T-helper 1 cell treated with Interleukin-12 subunit alpha and Interleukin-12 subunit beta and Interleukin-4 antibody, amounts not matched to agents 30 μg/mL and 1 μg/mL, for 36 hours (primary cell): ENCODE measurements at regions not wholly inside any gene's neighbourhood (a gene's known extent, or its start where the extent isn't known, plus 50 kb on each side); places are given as distances from the start of the nearest gene placed in this dataset.

Source experiments
- H3K27ac Mint-ChIP-seq: one replicate; pipeline ENCODE4 v1.8.0; 2021; ENCODE audit warnings: mild to moderate bottlenecking, mixed read lengths
- H3K27me3 Mint-ChIP-seq: one replicate; pipeline ENCODE4 v1.8.0; 2021; ENCODE audit warnings: low read depth, mixed read lengths
- H3K36me3 Mint-ChIP-seq: one replicate; pipeline ENCODE4 v1.8.0; 2021; ENCODE audit warnings: low read depth, mixed read lengths
- H3K4me1 Mint-ChIP-seq: one replicate; pipeline ENCODE4 v1.8.0; 2021; ENCODE audit warnings: low read depth, mixed read lengths
- H3K4me3 Mint-ChIP-seq: one replicate; pipeline ENCODE4 v1.8.0; 2021; ENCODE audit warnings: mild to moderate bottlenecking, moderate library complexity, mixed read lengths
- H3K9me3 Mint-ChIP-seq: one replicate; pipeline ENCODE4 v1.8.0; 2021; ENCODE audit warnings: mixed read lengths

DNA sequence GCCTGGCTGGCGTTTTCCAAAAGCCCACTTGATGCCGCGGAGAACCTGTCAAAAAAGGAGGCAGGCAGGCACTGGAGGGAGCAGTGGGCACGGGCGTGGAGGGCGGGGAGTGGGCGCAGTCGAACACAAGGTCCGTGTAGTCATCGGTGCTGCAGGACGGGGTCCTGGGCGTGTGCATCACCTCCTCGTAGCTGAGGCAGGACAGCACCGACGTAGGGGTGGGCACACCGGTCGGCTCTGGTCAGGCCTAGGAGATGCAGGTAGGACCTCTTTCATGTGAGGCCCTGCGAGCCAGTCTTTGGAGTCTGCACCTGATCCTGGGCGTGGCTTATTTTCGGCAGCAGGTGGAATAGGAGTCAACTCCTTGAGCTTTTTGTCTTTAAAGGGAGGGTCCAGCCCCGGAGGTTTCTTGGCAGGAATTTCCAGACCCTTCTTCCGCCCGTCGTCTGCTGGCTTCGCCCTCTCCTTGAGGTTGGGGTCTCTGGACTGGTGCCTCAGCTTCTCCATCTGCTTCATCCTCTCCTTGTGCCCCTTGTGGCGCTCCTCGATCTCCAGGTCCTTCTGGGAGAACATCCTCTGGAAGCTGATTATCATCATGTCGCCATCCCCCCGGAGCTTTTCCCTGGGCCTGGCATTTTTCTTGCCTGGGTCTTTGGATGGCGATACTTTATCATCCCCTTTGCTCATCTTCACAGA, 892.5 kb upstream of the LRRTM1 start:
- peaks cover 17% of the 10 kb centered on the region for H3K9me3 Mint-ChIP-seq
- H3K4me1 Mint-ChIP-seq, result no peaks in the 10 kb centered on the region
- H3K27ac Mint-ChIP-seq, result no peak overlapping the region
- no peak overlapping the region for H3K4me3 Mint-ChIP-seq
- no peaks in the 10 kb centered on the region for H3K36me3 Mint-ChIP-seq
- H3K27me3 Mint-ChIP-seq, result no peaks in the 10 kb centered on the region

DNA sequence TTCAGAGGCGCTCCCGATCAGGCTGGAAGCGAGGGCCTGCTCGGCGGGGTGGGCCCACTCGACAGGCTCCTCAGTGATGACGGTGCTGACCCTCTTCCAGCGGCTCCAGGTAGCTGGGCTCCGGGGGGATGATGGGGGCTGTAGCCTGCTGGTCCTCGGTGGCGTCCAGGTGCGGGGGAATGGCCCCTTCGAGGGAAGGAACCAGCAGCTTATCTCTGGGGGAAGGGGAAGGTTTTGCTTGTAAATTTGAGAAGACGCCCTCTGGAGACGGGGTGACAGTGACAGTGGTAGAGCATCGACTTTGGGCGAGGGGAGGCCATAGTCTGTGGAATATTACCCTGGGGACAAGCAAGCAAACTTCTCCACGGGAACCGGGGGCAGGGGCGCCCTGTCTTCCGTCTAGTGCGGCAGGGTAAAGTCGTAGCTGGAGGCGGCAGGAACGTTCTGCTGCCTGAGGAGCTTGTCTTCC, 891.9 kb upstream of the LRRTM1 start:
- H3K27me3 Mint-ChIP-seq, result no peaks in the 10 kb centered on the region
- H3K9me3 Mint-ChIP-seq, result peaks cover 19% of the 10 kb centered on the region
- no peak overlapping the region for H3K27ac Mint-ChIP-seq
- no peaks in the 10 kb centered on the region for H3K36me3 Mint-ChIP-seq
- H3K4me3 Mint-ChIP-seq, result no peak overlapping the region
- no peaks in the 10 kb centered on the region for H3K4me1 Mint-ChIP-seq

DNA sequence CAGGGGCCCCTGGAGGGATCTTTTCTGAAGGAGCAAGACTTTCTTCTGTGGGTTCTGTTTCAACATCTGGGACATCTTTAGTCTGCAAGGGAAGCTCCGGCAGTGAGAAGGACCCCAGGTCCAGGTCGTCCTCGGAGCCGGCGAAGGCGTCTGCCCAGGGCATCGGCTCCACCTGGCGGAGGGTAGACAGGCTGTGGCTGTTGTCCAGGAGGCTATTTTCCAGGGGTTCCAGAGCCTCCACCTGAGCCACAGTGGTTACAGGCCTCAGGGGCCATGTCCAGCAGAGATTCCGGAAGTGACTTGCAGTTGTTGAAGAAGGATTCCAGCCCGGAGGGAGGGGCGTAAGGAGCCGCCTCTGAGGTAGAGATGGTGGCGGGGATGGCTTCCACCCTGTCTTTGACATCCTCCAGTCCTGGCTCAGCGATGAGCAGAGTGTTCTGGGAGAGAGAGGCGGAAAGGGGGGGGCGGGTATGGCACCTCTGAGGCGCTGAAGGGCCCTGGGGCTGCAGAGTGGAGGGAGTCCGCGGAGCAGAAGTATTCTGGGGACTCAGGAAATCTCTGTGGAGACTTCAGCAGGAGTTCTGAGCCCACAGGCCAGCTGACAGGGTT, 891.3 kb upstream of the LRRTM1 start:
- Mint-ChIP-seq H3K9me3 (peaks cover 19% of the 10 kb centered on the region), H3K4me3 (no peak overlapping the region), H3K36me3 (no peaks in the 10 kb centered on the region), H3K27me3 (no peaks in the 10 kb centered on the region), H3K27ac (no peak overlapping the region), H3K4me1 (no peaks in the 10 kb centered on the region)

DNA sequence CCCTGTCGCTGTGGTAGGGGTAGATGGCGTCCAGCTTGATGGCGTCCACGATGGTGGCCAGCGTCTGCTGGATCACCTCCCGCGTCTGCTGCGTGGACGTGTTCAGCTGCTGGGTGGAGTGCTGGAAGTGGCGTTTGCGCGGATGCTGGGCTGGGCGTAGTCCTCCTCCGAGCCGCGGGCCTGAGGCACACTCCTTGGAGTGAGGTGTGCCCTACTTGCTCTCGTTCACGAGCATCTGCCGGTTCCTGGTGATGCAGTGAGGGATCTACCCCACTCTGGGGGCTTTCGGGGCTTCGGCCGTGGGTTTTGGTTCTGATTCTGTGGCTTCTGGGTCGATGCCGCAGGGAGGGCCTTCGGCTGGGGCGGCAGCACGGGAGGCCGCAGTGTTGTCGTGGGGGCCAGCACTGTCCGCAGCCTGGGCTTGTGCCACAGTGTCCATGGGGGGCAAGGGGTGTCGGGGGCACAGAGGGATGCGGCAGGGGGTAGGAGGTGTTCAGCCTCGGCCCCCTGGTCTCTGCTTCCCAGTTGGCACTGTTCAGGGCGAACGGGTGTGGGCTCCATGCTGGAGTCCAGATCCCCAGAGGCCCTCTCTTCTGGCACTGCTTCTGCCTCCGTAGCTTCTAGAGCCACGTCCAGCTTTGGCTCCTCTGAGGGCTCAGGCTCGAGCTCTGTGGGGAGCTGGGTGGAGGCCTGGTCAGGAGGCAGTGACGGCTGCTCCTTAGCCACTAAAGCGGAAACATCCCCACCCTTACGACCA, 890.6 kb upstream of the LRRTM1 start:
- Mint-ChIP-seq H3K36me3 (no peaks in the 10 kb centered on the region), H3K27ac (no peak overlapping the region)

DNA sequence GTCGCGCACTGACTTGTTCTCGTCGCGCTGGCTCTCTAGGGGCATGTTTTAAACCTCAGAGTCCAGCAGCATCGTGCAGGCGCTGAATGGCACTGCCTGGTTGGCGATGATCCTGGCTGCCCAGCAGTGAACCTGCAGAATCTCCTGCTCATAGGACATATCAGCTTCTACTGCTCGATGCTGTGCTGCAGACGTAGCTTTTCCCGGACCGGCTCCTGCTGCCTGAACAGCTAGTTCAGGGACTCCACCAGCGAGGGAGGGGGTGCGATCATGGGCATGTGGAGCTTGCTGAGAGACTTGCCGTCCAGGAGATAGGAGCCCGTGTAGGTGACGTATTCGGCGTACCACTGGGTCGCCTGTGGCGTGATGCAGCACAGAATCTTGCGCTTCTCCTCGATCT, 890.0 kb upstream of the LRRTM1 start:
- Mint-ChIP-seq H3K27ac (no peak overlapping the region), H3K4me3 (no peak overlapping the region)

More for the DNA sequence above, 890.6 kb upstream of the LRRTM1 start:
- no peaks in the 10 kb centered on the region for H3K27me3 Mint-ChIP-seq
- no peaks in the 10 kb centered on the region for H3K4me1 Mint-ChIP-seq
- H3K9me3 Mint-ChIP-seq, result peaks cover 23% of the 10 kb centered on the region
- H3K4me3 Mint-ChIP-seq, result no peak overlapping the region

DNA sequence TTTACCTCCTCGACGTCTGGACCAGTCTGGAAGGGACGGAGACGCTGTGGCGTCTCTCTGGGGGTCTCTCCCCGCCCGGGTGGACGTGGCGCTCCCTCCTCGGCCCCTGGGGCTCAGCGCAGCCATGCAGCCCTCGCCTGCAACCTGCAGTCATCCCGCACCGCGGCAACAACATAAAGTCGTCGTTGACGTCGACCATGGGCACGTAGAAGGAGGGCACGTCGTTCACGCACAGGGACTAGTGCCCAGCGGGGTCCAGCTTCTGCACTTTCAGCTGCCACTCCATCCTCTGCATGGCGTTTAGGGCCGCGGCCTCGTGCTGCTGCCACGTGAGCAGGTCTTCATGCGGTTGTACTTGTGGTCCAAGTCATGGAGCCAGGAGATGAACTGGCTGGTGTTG, 889.6 kb upstream of the LRRTM1 start:
- Mint-ChIP-seq H3K9me3 (peaks cover 23% of the 10 kb centered on the region), H3K4me3 (no peak overlapping the region), H3K4me1 (no peaks in the 10 kb centered on the region), H3K27me3 (no peaks in the 10 kb centered on the region), H3K36me3 (no peaks in the 10 kb centered on the region), H3K27ac (no peak overlapping the region)

More for the DNA sequence above, 890.0 kb upstream of the LRRTM1 start:
- no peaks in the 10 kb centered on the region for H3K4me1 Mint-ChIP-seq
- H3K9me3 Mint-ChIP-seq, result peaks cover 23% of the 10 kb centered on the region
- no peaks in the 10 kb centered on the region for H3K36me3 Mint-ChIP-seq
- no peaks in the 10 kb centered on the region for H3K27me3 Mint-ChIP-seq

DNA sequence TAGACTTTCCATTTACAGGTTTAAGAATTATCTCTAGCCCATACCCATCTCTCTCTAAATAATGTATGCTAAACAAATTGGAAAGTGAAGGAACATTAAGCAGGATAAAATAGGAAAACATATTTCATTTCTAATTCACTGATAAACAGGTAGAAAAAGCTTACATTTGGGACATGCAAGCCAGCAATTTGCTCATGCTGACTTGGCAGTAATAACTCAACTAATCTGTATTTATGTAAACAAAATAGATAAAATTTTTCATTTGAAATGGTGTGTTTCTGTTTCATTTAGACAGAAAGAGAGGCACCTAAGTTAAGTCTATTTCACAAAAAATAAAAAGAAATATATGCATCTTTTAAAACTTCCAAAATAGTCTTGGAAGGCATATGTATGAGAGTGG, 877.3 kb upstream of the LRRTM1 start:
- Mint-ChIP-seq H3K4me1 (no peaks in the 10 kb centered on the region), H3K4me3 (no peak overlapping the region), H3K27ac (no peak overlapping the region), H3K9me3 (peaks cover 15% of the 10 kb centered on the region), H3K36me3 (no peaks in the 10 kb centered on the region), H3K27me3 (no peaks in the 10 kb centered on the region)

DNA sequence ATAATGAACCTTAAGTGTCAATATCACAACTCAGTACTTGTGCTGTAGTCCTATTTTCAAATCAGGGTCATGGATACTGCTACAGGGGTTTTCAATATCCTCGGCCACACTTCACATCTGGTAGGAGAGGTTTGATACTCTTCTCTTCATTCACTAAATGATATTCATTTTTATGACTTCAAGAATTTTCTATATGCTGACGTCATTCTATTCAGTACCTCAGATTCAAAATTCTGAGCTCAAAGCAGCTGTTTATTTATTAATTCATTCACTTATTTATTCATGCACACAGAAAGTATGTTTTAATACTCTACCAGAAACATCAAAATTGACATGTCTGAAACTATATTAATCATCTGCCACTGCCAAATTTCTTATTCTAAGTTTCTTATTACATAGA, 866.9 kb upstream of the LRRTM1 start:
- Mint-ChIP-seq H3K27me3 (no peaks in the 10 kb centered on the region), H3K36me3 (no peaks in the 10 kb centered on the region), H3K9me3 (peaks cover 28% of the 10 kb centered on the region), H3K4me3 (no peak overlapping the region), H3K27ac (no peak overlapping the region), H3K4me1 (no peaks in the 10 kb centered on the region)

DNA sequence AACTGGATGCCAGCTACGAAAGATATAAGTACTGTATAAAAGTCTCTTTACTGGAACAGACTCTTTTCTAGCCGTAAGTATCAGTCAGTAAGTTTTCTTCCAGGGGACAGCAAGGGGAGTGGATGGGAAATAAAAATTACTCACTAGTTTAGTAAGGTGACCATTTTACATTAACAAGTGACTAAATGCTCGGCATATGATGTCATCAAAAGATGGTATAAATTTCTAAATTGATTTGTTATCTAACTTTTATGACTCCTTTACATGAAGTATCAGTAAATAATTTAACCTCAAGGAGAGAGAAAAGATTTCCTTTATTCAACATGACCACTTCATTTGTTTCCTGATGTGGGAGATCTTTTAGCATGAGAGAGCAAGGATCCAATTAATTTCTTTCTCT, 859.0 kb upstream of the LRRTM1 start:
- Mint-ChIP-seq H3K27ac (no peak overlapping the region), H3K9me3 (peaks cover 16% of the 10 kb centered on the region), H3K4me3 (no peak overlapping the region), H3K4me1 (no peaks in the 10 kb centered on the region), H3K36me3 (no peaks in the 10 kb centered on the region), H3K27me3 (no peaks in the 10 kb centered on the region)

DNA sequence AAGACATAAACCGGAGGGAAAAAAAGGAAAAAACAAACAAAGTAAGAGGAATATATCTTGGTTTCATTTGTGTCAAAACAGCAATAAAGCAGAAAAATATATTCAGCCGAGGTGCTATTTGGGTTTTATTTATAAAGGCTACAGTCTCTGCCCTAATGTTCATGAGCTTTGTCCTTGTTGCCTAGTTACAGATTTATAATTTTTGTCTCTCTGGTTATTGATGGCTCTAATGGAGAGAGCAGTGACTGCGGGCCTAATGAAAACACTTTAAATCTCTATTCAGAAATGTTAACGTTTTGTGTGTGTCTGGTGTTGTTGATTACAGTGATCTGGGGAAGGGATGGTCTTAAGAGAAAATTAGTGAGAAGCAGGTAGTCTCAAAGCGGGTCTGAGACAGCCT, 854.0 kb upstream of the LRRTM1 start:
- H3K27me3 Mint-ChIP-seq, result no peaks in the 10 kb centered on the region
- H3K4me3 Mint-ChIP-seq, result no peak overlapping the region
- H3K36me3 Mint-ChIP-seq, result no peaks in the 10 kb centered on the region
- no peak overlapping the region for H3K27ac Mint-ChIP-seq
- H3K9me3 Mint-ChIP-seq, result peaks cover 21% of the 10 kb centered on the region
- H3K4me1 Mint-ChIP-seq, result no peaks in the 10 kb centered on the region

DNA sequence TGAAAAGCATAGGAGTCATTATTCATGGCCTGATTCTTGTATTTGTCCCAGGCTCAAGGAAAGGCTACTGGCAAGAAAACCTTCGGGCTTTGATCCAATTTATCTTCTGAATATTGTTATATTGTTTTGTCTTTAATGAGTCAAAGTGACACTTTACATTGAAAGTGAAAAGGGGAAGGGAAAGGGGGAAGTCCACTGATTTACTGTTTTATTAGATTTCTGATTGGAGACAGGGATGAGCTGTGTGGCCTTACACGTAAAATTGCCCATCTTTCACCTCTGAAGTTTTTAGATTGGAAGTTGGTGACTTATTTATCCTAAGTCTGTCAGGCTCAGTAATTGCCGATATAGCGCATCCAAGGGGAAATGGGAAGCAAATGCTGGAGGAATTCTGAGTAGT, 843.8 kb upstream of the LRRTM1 start:
- Mint-ChIP-seq H3K9me3 (peaks cover 36% of the 10 kb centered on the region), H3K4me3 (no peak overlapping the region), H3K4me1 (no peaks in the 10 kb centered on the region), H3K27ac (no peak overlapping the region), H3K27me3 (no peaks in the 10 kb centered on the region), H3K36me3 (no peaks in the 10 kb centered on the region)

DNA sequence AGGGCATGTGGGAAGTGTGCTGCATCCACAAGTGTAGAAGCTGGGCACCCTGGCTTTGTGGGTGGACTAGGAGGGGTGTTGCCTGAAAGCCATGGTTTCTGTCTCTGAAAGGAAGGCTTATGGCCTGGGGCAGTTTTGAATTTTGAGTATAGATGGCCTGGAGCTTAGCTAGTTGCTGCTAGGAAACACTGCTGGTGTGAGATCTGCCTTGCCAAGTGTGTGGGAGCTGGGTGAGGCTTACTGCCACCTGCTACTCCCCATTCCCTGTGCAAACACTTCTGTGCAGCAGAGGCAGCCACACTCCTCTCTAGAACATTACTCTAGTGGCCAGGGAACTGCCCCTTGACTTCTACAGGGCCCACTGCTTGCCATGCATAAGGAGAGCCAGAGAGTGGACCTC, 831.7 kb upstream of the LRRTM1 start:
- Mint-ChIP-seq H3K36me3 (no peaks in the 10 kb centered on the region), H3K27ac (no peak overlapping the region), H3K27me3 (no peaks in the 10 kb centered on the region), H3K9me3 (no peaks in the 10 kb centered on the region), H3K4me1 (no peaks in the 10 kb centered on the region), H3K4me3 (no peak overlapping the region)

DNA sequence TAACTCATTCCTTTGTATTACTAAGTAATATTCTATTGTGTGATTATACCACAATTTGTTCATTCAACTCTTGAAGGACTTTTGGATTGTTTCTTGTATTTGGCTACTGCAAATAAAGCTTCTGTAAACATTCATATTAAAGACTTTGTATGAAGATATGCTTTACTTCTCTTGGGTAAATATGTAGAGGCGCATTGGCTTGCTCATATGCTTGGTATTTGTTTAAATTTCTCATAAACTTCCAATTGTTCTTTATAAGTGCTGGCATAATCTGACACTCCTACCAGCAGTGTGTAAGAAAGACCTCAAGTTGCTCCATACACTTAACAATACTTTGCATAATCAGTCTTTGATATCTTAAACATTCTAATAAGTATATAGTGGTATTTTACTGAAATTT, 792.8 kb upstream of the LRRTM1 start:
- Mint-ChIP-seq H3K4me1 (no peaks in the 10 kb centered on the region), H3K9me3 (peaks cover 17% of the 10 kb centered on the region), H3K27ac (no peak overlapping the region), H3K27me3 (no peaks in the 10 kb centered on the region), H3K4me3 (no peak overlapping the region), H3K36me3 (no peaks in the 10 kb centered on the region)

DNA sequence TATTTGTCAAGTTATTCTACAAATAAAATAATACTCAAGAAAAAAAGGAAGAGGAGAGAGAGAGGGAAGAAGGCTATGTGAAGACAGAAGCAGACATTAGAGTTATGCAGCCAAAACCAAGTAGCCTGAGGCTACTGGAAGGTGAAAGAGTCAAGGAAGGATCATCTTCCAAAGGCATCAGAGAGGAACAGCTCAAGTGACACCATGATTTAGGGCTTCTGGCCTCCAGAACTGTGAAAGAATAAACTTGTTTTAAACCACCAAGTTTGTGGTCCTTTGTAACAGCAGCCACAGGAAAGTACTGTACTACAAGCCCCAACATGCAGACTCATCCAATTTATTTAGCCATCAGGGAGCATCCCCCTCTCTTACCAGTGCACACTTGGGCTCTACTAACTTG, 788.5 kb upstream of the LRRTM1 start:
- Mint-ChIP-seq H3K27ac (no peak overlapping the region), H3K27me3 (no peaks in the 10 kb centered on the region), H3K4me3 (no peak overlapping the region), H3K4me1 (no peaks in the 10 kb centered on the region), H3K36me3 (no peaks in the 10 kb centered on the region), H3K9me3 (peaks cover 17% of the 10 kb centered on the region)

DNA sequence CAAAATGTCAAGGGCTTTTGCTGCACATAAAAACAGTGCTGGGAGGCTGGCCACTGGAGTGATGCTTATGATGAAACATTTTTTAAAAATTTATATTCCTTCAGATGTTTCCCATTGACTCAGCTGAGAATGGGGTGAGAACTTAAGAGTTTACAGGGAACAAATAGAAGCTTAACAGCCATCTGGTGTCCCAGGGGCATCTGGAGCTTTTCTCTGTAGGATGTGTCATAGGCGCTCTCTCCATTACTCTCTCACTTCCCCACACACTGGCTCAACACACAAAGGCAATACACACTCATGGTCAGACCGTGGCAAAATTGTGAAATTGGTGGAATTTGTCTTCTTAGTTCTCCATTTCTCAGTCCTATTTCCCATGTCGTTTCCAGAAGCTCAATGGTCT, 783.1 kb upstream of the LRRTM1 start:
- Mint-ChIP-seq H3K27ac (no peak overlapping the region), H3K27me3 (no peaks in the 10 kb centered on the region), H3K36me3 (no peaks in the 10 kb centered on the region), H3K9me3 (peaks cover 23% of the 10 kb centered on the region), H3K4me3 (no peak overlapping the region), H3K4me1 (no peaks in the 10 kb centered on the region)
